ENCODE measurements at regions not wholly inside any gene's neighbourhood (a gene's known extent, or its start where the extent isn't known, plus 50 kb on each side); places are given as distances from the start of the nearest gene placed in this dataset.

DNA sequence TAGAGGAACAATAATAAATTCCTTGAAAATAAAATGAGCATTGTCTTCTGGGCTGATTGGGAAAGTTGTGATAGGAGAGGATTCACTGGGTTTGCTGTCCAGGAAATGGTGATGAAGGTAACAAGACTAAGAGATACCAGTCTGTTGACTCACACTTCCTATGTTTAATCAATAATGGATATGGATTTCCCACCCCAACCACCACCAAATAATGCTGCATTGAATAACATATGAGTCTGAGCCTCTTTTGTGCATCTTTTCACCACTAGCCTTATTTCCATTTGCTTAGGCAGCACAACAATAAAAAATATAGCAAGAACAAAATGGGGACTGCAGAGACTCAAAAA is 120.2 kb upstream of the NFIB start:
- TF ChIP-seq, protein P1, sequence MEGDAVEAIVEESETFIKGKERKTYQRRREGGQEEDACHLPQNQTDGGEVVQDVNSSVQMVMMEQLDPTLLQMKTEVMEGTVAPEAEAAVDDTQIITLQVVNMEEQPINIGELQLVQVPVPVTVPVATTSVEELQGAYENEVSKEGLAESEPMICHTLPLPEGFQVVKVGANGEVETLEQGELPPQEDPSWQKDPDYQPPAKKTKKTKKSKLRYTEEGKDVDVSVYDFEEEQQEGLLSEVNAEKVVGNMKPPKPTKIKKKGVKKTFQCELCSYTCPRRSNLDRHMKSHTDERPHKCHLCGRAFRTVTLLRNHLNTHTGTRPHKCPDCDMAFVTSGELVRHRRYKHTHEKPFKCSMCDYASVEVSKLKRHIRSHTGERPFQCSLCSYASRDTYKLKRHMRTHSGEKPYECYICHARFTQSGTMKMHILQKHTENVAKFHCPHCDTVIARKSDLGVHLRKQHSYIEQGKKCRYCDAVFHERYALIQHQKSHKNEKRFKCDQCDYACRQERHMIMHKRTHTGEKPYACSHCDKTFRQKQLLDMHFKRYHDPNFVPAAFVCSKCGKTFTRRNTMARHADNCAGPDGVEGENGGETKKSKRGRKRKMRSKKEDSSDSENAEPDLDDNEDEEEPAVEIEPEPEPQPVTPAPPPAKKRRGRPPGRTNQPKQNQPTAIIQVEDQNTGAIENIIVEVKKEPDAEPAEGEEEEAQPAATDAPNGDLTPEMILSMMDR (tag by site-specific recombination; IDR thresholded peaks at IDR 0.05), result no peak
- TF ChIP-seq YY2 (tag by site-specific recombination; IDR thresholded peaks at IDR 0.05), result no peak
- TF ChIP-seq ZNF19 (tag by site-specific recombination; IDR thresholded peaks at IDR 0.05; ENCODE audit: low read depth), result no peak
- TF ChIP-seq, protein P2, sequence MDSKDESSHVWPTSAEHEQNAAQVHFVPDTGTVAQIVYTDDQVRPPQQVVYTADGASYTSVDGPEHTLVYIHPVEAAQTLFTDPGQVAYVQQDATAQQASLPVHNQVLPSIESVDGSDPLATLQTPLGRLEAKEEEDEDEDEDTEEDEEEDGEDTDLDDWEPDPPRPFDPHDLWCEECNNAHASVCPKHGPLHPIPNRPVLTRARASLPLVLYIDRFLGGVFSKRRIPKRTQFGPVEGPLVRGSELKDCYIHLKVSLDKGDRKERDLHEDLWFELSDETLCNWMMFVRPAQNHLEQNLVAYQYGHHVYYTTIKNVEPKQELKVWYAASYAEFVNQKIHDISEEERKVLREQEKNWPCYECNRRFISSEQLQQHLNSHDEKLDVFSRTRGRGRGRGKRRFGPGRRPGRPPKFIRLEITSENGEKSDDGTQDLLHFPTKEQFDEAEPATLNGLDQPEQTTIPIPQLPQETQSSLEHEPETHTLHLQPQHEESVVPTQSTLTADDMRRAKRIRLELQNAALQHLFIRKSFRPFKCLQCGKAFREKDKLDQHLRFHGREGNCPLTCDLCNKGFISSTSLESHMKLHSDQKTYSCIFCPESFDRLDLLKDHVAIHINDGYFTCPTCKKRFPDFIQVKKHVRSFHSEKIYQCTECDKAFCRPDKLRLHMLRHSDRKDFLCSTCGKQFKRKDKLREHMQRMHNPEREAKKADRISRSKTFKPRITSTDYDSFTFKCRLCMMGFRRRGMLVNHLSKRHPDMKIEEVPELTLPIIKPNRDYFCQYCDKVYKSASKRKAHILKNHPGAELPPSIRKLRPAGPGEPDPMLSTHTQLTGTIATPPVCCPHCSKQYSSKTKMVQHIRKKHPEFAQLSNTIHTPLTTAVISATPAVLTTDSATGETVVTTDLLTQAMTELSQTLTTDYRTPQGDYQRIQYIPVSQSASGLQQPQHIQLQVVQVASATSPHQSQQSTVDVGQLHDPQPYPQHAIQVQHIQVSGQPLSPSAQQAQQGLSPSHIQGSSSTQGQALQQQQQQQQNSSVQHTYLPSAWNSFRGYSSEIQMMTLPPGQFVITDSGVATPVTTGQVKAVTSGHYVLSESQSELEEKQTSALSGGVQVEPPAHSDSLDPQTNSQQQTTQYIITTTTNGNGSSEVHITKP (tag by site-specific recombination; IDR thresholded peaks at IDR 0.05), result no peak
- no peak for TF ChIP-seq ZNF768 (tag by site-specific recombination; IDR thresholded peaks at IDR 0.05)
- TF ChIP-seq ZNF530 (tag by site-specific recombination; IDR thresholded peaks at IDR 0.05; ENCODE audit: low read depth), result no peak
- TF ChIP-seq ZNF529 (tag by site-specific recombination; IDR thresholded peaks at IDR 0.05; ENCODE audit: insufficient replicate concordance), result no peak
- TF ChIP-seq YY1 (tag by site-specific recombination; IDR thresholded peaks at IDR 0.05), result no peak
- no peak for TF ChIP-seq ZNF121 (tag by site-specific recombination; IDR thresholded peaks at IDR 0.05)
- TF ChIP-seq, protein P3, sequence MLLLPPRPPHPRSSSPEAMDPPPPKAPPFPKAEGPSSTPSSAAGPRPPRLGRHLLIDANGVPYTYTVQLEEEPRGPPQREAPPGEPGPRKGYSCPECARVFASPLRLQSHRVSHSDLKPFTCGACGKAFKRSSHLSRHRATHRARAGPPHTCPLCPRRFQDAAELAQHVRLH (tag by site-specific recombination; IDR thresholded peaks at IDR 0.05), result no peak
- TF ChIP-seq ZNF184 (tag by site-specific recombination; IDR thresholded peaks at IDR 0.05), result no peak
- no peak for TF ChIP-seq ZNF211 (tag by site-specific recombination; IDR thresholded peaks at IDR 0.05; ENCODE audit: low read depth)
